GM23248 (cell line): ENCODE measurements at regions not wholly inside any gene's neighbourhood (a gene's known extent, or its start where the extent isn't known, plus 50 kb on each side); places are given as distances from the start of the nearest gene placed in this dataset.

Source experiments
- EZH2 ChIP-seq: fragments of 200-600 bp; sonication (generic); IDR thresholded peaks from 2 replicates; pipeline ENCODE4 v1.6.1; 2018; ENCODE audit warnings: antibody characterized with exemption, mild to moderate bottlenecking; ENCODE audit not compliant: insufficient read depth, poor library complexity, severe bottlenecking
- EZH2phosphoT487 ChIP-seq: fragments of 200-600 bp; sonication (generic); IDR thresholded peaks from 2 replicates; pipeline ENCODE4 v1.6.1; 2018; ENCODE audit warnings: antibody characterized with exemption, moderate library complexity, mild to moderate bottlenecking, low read depth; ENCODE audit not compliant: insufficient read depth

GRCh38 chr9:518540-518939 lies 303.9 kb downstream of the DOCK8 start:
- TF ChIP-seq EZH2 (no peak), EZH2phosphoT487 (no peak)
